ENCODE measurements at regions not wholly inside any gene's neighbourhood (a gene's known extent, or its start where the extent isn't known, plus 50 kb on each side); places are given as distances from the start of the nearest gene placed in this dataset.

DNA sequence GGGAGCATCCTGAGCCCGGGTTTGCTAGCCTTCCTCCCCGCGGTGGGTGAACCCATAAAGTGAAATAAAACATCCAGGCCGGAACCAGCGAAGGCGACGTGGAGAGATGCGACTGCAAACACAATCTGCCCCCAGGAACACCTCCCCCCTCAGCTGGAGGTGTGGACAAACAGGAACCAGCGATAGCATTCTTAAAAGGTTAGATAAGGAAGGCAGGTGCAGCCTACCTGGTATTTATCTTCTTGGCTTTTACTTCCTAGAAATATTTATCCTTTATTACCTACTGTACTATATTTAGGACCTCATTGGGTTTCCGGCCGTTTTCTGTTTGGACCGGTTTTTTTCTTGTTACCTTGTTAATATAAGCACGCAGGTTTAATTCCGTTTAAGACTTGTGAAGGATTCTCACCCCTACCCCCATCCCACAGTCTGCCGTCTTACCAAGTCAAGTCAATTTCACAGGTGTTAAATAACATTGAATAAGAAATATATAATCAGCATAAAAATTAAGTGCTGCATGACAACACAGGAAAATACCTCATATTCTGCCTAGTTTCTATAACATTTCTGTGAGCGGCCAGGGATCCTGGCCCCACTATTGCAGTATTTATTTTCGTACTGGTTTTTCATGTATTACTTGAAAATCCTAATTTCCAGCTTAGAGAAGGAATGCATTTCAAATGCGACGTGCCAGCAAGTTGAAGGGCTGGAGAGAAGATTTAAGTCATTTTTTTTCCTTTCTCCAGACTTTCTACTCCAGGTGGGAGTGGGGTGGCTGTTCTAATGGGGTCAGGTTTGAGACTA lies 224.0 kb upstream of the ID2 start:
- no peak for TF ChIP-seq POLR2A (IDR thresholded peaks at IDR 0.05; ENCODE audit: low read length)
- TF ChIP-seq, protein P1, sequence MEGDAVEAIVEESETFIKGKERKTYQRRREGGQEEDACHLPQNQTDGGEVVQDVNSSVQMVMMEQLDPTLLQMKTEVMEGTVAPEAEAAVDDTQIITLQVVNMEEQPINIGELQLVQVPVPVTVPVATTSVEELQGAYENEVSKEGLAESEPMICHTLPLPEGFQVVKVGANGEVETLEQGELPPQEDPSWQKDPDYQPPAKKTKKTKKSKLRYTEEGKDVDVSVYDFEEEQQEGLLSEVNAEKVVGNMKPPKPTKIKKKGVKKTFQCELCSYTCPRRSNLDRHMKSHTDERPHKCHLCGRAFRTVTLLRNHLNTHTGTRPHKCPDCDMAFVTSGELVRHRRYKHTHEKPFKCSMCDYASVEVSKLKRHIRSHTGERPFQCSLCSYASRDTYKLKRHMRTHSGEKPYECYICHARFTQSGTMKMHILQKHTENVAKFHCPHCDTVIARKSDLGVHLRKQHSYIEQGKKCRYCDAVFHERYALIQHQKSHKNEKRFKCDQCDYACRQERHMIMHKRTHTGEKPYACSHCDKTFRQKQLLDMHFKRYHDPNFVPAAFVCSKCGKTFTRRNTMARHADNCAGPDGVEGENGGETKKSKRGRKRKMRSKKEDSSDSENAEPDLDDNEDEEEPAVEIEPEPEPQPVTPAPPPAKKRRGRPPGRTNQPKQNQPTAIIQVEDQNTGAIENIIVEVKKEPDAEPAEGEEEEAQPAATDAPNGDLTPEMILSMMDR (IDR thresholded peaks at IDR 0.05), result no peak
- no peak for TF ChIP-seq POLR2AphosphoS2 (conservative IDR thresholded peaks at IDR 0.05; ENCODE audit: low read length)
- no peak for TF ChIP-seq CHD2 (IDR thresholded peaks at IDR 0.05; ENCODE audit: low read length, partially characterized antibody)
- TF ChIP-seq, protein P2, sequence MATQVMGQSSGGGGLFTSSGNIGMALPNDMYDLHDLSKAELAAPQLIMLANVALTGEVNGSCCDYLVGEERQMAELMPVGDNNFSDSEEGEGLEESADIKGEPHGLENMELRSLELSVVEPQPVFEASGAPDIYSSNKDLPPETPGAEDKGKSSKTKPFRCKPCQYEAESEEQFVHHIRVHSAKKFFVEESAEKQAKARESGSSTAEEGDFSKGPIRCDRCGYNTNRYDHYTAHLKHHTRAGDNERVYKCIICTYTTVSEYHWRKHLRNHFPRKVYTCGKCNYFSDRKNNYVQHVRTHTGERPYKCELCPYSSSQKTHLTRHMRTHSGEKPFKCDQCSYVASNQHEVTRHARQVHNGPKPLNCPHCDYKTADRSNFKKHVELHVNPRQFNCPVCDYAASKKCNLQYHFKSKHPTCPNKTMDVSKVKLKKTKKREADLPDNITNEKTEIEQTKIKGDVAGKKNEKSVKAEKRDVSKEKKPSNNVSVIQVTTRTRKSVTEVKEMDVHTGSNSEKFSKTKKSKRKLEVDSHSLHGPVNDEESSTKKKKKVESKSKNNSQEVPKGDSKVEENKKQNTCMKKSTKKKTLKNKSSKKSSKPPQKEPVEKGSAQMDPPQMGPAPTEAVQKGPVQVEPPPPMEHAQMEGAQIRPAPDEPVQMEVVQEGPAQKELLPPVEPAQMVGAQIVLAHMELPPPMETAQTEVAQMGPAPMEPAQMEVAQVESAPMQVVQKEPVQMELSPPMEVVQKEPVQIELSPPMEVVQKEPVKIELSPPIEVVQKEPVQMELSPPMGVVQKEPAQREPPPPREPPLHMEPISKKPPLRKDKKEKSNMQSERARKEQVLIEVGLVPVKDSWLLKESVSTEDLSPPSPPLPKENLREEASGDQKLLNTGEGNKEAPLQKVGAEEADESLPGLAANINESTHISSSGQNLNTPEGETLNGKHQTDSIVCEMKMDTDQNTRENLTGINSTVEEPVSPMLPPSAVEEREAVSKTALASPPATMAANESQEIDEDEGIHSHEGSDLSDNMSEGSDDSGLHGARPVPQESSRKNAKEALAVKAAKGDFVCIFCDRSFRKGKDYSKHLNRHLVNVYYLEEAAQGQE (IDR thresholded peaks at IDR 0.05), result no peak
- TF ChIP-seq ZNF302 (CRISPR knock-in tag; IDR thresholded peaks at IDR 0.05), result no peak
- TF ChIP-seq, protein P3, sequence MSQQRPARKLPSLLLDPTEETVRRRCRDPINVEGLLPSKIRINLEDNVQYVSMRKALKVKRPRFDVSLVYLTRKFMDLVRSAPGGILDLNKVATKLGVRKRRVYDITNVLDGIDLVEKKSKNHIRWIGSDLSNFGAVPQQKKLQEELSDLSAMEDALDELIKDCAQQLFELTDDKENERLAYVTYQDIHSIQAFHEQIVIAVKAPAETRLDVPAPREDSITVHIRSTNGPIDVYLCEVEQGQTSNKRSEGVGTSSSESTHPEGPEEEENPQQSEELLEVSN (IDR thresholded peaks at IDR 0.05; ENCODE audit: borderline replicate concordance, low read depth), result no peak
- no peak for TF ChIP-seq TFCP2L1 (CRISPR knock-in tag; IDR thresholded peaks at IDR 0.05)
- no peak for TF ChIP-seq MYC (IDR thresholded peaks at IDR 0.05; ENCODE audit: borderline replicate concordance, low read length)
- no peak for TF ChIP-seq EP300 (IDR thresholded peaks at IDR 0.05)
- no peak for TF ChIP-seq KDM5A (IDR thresholded peaks at IDR 0.05)
